ENCODE measurements at regions not wholly inside any gene's neighbourhood (a gene's known extent, or its start where the extent isn't known, plus 50 kb on each side); places are given as distances from the start of the nearest gene placed in this dataset.

GRCh38 chr12:107553211-107553765 is 132.3 kb upstream of the PWP1 start:
- Histone ChIP-seq H2AFZ (ENCODE audit: low read length) (no peak overlapping the region), H3K27ac (ENCODE audit: low read depth, low read length) (no peak overlapping the region), H3K36me3 (ENCODE audit: control insufficient read depth in 2 of 4, insufficient read depth in 4 of 4, low read length in 3 of 4) (no peaks in the 10 kb centered on the region), H3K4ac (replicated peaks; ENCODE audit: insufficient read length, low read depth, low read length) (no peak overlapping the region), H4K20me1 (replicated peaks in 1 of 2; ENCODE audit: control insufficient read depth in 1 of 2, insufficient read depth in 2 of 2, low read length in 2 of 2) (no peaks in the 10 kb centered on the region), H3K14ac (ENCODE audit: insufficient read length) (no peak overlapping the region), H3K9ac (replicated peaks in 1 of 4; ENCODE audit: extremely low read depth in 1 of 4, low read depth in 3 of 4, low read length in 3 of 4) (no peak overlapping the region), H3K27me3 (replicated peaks in 1 of 4; ENCODE audit: control insufficient read depth in 3 of 4, extremely low read depth in 1 of 4, insufficient read depth in 3 of 4, low read length in 3 of 4) (no peaks in the 10 kb centered on the region), H3K9me3 (ENCODE audit: insufficient read depth in 2 of 2, low read depth in 1 of 2, low read length in 1 of 2) (0 out of 4 replicates have a peak, but pooled peaks cover 2 to 3% of the 10 kb centered on the region in 2 experiments), H4K5ac (ENCODE audit: insufficient read length, low read depth, low read length) (no peak overlapping the region), H3K79me1 (ENCODE audit: low read depth, low read length) (no peaks in the 10 kb centered on the region; the same call in 1 of the 2 replicates), H3K4me2 (ENCODE audit: insufficient read depth in 1 of 2, low read depth in 2 of 2, low read length in 2 of 2) (no peak overlapping the region), H3K56ac (replicated peaks; ENCODE audit: insufficient read length, low read depth, low read length) (no peak overlapping the region), H3K23me2 (ENCODE audit: low read depth, low read length) (no peaks in the 10 kb centered on the region), H3K18ac (ENCODE audit: extremely low read depth, low read length) (no peak overlapping the region), H4K8ac (ENCODE audit: extremely low read depth, insufficient read depth, low read length) (no peak overlapping the region), H3K79me2 (ENCODE audit: control insufficient read depth in 1 of 2, insufficient read depth in 2 of 2, low read length in 2 of 2) (no peaks in the 10 kb centered on the region), H3K4me3 (ENCODE audit: extremely low read depth in 1 of 4, insufficient read depth in 2 of 4, low read depth in 3 of 4, low read length in 4 of 4) (no peak overlapping the region), H4K91ac (replicated peaks; ENCODE audit: insufficient read length, low read length) (no peak overlapping the region), H3K4me1 (replicated peaks in 1 of 4; ENCODE audit: control insufficient read depth in 3 of 4, insufficient read depth in 4 of 4, low read length in 3 of 4) (no peaks in the 10 kb centered on the region), H2BK120ac (replicated peaks; ENCODE audit: low read depth, low read length) (no peak overlapping the region), H2AK5ac (ENCODE audit: low read depth, low read length) (no peak overlapping the region; the same call in 1 of the 2 replicates), H2BK5ac (ENCODE audit: low read depth, low read length) (no peak overlapping the region), H2BK20ac (ENCODE audit: low read length) (no peak overlapping the region), H2BK15ac (ENCODE audit: low read length) (no peak overlapping the region), H3K23ac (ENCODE audit: insufficient read length) (no peak overlapping the region), H2BK12ac (ENCODE audit: low read depth, low read length) (no peak overlapping the region)
- 85% methylated on average over 4 of the region's 4 CpGs; no CpG with 5 or more reads in 1 of the 2 experiments for WGBS, 2 experiments (ENCODE audit: extremely low coverage in 1 of 2, insufficient coverage in 1 of 2, insufficient read length in 1 of 2, insufficient replicate concordance in 2 of 2, low coverage in 1 of 2, low lambda C conversion rate in 2 of 2, missing lambda C conversion rate in 1 of 2)
- FAIRE-seq: no peak
- DNase-seq (ENCODE audit: low read depth in 1 of 2, low spot score in 2 of 2): no peak
- ChIA-PET POLR2A (ENCODE audit: partially characterized antibody) (no interaction called here), CTCF (ENCODE audit: partially characterized antibody) (interaction anchor here (0.6 to 2.7 kb wide), 2 partner anchors 30 to 101 kb away, joined by 4 to 20 read pairs; no protein-coding TSS in a partner anchor)
- TF ChIP-seq E2F6 (IDR thresholded peaks at IDR 0.05) (no peak), JUND (IDR thresholded peaks at IDR 0.05; ENCODE audit: low read length) (no peak)

Measured in H1 (cell line).